NCI-H1092 (cell line): ENCODE measurements at regions not wholly inside any gene's neighbourhood (a gene's known extent, or its start where the extent isn't known, plus 50 kb on each side); places are given as distances from the start of the nearest gene placed in this dataset.
A peak's percentile ranks its signal among the peaks of the same experiment; 100 is the strongest.

Source experiments
- DNase-seq: peaks from one replicate; lab custom pipeline; 2025; lab: John Stamatoyannopoulos, UW

DNA sequence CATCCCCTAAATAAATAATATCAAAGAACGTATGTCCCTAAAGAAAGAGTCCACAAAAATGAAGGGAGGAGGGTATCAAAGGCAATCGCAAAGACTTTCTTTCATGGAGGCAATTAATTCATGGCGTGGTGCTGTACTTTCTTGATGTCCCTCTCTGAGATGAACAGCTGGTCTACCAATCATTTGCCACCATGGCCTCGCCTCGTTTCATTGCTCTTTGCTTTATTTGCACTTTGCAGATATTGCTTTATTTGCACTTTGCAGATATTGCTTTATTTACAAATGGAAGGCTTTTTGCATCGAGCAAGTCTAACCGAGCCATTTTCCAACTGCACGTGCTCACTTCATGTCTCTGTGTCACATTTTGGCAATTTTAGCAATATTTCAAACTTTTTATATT, 104.0 kb upstream of the PTCH1 start:
- DNase-seq: no peak

- DNase-seq: no peak
Observed at GRCh38 chr9:95620314-95620713, 103.5 kb upstream of the PTCH1 start.

GRCh38 chr9:95615246-95615645, 98.5 kb upstream of the PTCH1 start:
- no peak for DNase-seq

DNA sequence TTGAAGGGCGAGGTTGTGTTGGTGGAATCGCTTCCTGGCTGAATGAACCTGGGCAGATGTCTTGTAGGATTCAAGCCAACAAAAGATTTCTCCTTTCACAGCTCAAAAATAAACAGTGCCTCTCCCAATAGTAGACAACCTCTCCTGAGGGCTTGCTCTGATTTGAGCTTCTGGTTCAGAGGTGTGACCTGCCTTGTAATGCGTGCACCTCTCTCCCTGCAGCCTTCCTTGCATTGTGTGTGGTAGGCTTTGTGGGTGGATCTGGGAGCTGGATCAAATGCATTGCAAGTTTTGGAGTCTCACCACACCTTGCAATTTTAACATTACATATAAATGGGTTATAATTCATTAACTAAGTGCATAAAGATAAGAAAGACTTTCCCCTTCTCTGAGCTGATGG, 96.9 kb upstream of the PTCH1 start:
- no peak for DNase-seq

DNA sequence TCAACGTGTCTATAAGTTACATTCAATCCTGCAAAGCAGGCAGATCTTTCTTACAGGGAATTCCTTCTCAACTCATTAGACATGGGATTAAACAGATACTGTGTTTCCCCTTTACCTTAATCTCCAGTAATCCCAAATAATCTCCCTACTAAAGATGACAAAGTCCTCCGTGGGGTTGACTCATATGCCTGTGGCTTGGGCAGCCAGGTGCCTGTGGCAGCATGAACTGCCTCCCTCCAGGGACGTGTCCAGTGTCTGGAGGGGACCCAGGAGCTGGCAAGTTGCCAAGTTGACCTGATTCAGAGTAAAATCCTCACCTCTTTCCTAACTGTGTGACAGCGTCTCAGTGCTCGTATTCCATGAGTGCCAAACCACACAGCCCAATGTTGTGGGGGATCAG, 94.6 kb upstream of the PTCH1 start:
- DNase-seq: no peak

- DNase-seq: no peak
Observed at GRCh38 chr9:95610006-95610785, 93.4 kb upstream of the PTCH1 start.

DNA sequence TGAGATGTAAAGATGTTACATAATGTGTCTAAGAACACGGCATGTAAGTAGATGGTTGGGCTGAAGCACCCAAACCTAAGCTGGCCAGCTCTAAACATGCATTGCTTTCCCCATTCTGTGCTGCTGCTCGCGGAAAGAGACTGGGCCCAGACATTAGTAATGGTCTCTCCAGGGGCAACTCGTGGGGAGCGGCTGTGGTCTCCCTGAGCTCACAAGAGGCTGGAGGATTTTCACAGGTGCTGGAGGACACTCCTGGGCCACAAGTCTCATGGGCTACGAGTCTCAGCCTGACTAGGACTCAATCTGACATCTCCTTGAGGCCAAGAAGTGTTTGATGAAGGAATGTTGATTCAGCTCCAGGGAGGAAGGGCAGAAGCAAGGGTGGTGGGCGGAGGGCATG, 92.7 kb upstream of the PTCH1 start:
- DNase-seq: no peak

DNA sequence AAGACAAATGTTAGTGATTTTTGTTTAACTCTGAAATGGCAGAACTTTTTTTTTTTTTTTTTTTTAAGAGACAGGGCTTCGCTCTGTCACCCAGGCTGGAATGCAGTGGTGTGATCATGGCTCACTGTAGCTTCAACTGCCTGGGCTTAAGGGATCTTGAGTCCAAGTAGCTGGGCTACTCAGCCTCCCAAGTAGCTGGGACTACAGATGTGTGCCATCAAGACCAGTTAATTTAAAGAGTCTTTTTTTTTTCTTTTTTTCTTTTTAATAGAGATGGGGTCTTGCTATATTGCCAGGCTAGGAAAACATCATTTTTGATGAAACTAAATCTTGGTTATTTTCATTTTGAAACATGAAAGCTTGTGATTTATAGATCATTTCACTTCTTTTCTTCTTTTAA, 91.6 kb upstream of the PTCH1 start:
- no peak for DNase-seq

DNA sequence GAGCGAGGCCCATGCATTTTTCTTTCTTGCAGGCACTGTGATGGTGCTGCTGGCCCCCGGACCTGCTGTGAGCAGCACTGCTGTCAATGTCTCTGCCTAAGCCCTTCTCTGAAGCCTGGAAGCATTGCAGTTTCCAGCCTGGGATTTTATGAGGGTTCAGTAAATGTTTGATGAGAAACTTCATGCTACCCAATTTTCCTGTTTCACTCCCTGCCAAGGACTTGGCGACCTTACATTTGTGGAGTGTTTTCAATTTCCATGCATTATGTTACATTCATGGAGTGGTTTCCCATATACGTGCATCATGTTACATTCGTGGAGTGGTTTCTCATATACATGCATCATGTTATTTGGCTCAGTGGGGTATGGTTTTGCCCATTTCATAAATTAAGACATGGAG, 90.7 kb upstream of the PTCH1 start:
- no peak for DNase-seq

DNA sequence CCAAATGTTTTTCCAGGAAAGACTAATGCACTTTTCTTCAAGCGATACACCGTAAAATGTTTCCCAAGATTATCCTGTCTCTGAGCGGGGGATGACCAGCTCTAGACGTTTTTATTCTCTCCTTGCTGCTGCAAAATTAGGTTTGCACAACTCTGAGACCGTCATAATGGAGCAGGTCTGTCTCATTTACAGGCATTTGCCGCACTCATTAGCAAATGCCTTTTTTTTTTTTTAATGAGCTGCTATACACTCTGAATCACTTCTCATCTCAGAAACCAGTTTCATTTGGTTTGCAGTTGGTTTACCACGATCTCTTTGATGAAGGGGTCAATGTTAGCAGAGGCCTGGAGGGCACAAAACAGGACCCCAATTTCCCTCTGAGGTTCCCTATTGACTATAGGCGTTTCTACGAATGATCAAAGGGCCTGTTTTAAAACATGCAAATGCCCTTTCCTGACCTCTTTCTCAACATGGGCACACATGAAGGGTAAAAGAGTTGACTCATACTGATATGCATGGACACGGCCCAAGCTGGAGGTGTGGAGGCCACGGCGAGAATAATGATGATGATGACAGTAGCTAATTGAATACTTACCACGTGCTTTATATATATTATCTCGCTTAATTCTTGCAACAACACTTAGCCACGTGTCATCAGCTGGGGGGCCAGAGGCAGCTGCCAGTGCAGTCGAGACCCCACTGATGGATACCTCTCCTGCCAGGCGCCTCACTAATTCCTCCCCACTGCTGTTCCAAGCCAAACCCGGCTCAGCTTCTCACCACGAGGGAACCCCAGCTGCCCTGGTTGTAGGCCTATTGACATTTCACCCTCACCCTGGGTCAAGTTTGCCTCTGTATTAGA, 89.9 kb upstream of the PTCH1 start:
- DNase-seq: no peak

GRCh38 chr9:95605816-95606488, 89.2 kb upstream of the PTCH1 start:
- DNase-seq: peak; percentile 14

GRCh38 chr9:95605101-95605500, 88.3 kb upstream of the PTCH1 start:
- no peak for DNase-seq

DNA sequence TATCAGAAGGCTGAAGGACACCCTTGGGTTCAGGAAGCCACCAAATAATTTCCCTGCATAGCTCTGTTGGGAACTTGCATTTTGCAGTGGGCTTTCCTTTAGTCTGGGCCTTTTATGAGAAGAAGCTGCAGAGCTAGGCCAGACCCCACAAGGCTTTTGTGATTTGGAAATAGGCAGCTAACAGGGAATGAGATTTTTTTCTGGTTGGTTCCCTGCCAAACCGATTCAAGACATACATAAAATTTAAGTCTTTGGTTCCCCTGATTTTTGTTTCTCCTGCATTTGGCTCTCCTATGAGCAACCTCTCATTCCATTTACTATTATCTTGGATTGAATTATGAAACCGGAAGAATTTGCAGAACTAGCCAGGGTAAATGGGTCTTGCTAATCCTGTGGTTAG, 81.5 kb upstream of the PTCH1 start:
- DNase-seq: no peak

DNA sequence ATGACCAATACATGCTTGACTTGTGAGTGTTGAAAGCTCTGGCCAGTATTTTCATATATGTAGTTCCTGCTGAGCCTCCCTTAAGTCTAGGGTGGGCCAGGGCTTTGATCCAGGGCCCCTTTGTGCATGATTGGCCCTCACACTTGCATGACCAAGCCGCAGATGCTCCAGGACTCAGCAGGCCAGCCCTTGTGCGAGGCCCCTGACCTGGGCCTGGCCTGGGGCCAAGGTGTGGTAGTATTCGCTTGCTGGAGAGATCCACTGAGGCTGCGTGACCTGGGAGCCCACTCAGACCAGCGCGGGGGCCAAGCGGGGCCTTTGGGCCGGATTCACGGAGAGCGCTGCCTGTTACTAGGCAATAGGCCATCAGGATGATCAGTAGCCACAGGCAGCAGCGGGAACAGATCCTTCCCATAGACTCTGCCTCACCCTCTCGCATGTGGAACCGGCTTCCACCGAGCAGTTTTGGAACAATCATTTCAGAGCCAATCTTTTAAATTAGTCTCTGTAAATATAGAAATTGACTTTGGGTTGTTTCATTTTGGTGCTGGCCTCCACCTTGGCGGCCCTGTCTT, 79.0 kb upstream of the PTCH1 start:
- DNase-seq: no peak

GRCh38 chr9:95592931-95593330, 76.2 kb upstream of the PTCH1 start:
- no peak for DNase-seq

- DNase-seq: no peak
Observed at GRCh38 chr9:95588724-95589588, 72.2 kb upstream of the PTCH1 start.

DNA sequence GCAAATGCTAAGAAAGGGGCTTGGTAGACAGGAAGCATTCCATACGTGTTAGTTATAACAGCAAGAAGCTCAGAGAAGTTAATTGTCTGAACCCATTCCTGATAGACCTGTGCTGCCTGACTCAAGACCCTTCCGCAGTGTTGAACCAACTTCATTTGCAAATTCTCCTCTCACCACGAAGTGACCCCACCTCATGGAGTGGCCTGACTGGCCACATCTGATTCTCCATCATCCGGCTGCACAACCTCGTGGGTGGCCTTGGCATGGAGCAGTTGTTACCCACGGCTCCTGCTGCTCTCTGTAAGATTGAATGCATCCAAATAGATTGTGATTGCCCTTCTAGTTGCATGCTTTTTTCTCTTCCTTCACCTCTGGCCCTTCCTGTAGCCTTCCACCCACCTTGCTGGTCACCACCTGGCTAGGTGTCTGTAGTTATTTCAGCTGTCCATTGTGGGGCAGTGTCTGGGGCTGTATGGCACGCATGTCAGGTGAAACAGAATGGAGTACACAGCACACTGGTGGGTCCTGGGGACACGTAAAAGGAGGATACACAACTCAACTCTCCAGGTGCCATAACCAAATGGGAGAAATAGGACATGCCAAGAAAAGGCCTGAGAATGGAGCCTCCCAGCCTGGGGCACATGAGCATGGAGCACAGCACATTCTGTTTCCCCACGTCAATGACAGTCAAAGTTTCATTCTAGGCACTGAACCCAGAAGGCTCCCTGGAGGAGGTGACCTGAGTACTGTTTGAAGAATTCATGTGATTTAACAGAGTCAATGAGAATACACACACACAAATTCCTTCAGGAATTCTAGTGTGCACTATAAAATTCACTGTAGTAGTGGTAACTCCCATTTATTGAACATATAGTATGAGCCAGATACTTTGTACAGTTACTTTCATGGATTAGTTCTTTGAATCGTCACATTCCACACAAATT, 70.5 kb upstream of the PTCH1 start:
- no peak for DNase-seq

DNA sequence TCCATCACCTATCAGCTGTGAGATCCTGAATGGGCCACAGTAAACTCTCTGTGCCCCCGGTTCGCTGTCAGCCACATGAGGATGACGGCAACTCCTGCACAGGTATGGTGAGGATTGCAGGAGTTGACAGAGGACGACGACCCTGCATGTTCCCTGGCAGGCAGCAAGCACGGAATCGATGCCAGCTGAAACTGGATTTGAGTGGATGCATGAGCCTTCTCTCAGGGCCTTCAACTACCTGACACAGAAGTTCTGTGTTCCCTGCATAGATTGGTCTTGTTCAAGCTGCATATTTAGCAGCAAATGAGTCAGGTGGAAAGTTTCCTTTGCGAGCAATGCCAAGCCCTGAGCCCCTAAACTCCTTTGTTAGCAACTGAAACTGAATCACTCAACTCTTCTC, 69.6 kb upstream of the PTCH1 start:
- DNase-seq: no peak

DNA sequence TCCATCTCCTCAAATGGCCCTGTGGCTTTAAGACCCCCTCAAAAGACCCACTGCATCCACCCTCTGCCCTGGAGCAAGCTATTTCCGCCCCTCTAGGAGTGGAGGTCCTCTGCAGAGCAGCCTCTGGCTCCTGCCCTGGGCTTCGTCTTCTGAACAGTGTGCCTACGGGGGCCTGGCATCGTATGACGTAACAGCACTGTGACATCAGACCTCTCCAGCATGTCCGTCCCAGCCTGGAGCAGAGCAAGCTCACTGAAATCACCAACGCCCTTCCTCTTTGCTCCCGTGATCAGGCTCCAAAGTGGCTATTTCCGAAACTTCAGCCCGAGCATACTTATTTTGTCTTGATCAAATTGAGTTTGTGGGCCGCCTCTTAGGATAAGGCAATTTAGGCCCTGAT, 69.1 kb upstream of the PTCH1 start:
- no peak for DNase-seq

GRCh38 chr9:95584176-95584575, 67.4 kb upstream of the PTCH1 start:
- DNase-seq: no peak
